GM19043 (cell line): ENCODE measurements at regions not wholly inside any gene's neighbourhood (a gene's known extent, or its start where the extent isn't known, plus 50 kb on each side); places are given as distances from the start of the nearest gene placed in this dataset.

Source experiments
- ATAC-seq: cut with Tn5 transposase; IDR thresholded peaks from one replicate; pipeline ENCODE4 v1.9.1; 2021; ENCODE audit warnings: low read depth; ENCODE audit not compliant: unreplicated experiment

DNA sequence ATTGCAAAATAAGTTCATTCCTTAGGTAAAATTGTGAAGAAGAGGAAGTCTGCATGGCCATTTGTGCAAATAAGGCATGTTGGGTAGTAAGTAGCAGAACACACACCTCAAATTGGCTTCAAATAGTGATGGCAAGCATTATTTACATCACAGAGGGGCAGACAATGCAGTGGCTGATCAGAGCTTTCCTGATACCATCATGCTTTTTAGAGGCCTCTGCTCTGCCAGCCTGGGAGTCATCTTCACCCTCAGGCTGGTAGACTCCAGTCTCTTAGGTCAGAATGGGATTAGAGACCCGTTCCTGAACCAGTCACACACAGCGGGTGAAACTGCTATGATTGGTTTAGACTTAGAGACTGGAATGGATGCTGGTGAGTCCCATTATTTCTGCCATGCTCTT lies 396.0 kb upstream of the MCTP2 start:
- ATAC-seq: no peak

DNA sequence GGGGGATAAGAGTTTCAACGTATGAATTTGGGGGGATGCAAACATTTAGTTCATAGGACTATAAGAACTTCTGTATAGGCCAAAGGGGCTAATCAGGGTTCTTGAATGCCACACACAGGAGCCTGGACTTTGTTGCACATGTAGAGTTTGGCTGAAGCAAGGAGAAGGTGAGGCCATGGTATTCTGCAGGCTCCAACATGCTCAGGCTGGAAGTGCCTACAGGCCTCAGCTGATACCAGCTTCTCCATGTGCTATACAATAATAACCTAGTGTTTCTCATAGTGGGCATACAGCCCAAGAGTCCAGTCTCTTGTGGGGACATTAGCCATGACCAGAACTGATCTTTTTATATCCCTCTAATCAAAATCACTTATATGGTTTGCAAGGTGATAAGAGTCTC lies 399.7 kb upstream of the MCTP2 start:
- ATAC-seq: no peak

DNA sequence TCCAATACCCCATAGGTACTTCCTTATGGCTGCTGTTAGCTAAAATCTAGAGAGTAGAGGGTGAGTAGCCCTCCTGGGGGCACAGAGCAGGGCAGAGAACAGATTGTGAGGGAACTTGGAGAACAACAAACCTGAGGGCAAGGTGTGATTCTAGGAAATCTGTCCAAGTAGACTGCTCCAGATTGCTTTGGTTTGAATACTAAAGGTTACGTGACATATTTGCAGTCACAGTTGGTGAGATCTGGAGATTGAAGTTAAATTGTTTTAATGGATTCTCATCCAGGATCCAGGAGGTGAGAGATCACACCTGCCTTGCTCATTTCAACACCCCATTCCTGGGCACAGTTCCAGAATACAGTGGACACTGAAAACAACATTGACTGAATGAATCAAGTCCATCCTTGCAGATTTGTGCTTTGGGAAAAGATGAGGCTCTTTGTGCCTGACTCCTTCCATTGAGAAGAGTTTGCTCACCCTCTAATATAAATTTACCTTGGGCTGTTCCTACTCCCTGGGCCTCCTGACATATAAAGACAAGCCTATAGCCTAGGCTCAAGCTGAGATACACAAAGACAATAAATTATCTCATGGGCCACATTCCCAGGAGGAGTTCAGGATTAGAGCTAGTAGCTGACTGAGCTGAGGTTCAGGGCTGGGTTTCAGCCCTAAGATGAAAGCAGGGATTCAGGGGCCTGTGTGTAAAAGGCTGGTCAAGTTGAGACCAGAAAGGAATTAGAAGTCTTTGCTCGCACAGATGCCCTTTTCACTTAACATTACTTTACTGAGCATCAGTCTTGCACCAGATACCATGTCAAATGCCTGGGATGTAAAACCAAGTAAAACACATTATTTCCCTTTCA lies 400.9 kb upstream of the MCTP2 start:
- no peak for ATAC-seq

DNA sequence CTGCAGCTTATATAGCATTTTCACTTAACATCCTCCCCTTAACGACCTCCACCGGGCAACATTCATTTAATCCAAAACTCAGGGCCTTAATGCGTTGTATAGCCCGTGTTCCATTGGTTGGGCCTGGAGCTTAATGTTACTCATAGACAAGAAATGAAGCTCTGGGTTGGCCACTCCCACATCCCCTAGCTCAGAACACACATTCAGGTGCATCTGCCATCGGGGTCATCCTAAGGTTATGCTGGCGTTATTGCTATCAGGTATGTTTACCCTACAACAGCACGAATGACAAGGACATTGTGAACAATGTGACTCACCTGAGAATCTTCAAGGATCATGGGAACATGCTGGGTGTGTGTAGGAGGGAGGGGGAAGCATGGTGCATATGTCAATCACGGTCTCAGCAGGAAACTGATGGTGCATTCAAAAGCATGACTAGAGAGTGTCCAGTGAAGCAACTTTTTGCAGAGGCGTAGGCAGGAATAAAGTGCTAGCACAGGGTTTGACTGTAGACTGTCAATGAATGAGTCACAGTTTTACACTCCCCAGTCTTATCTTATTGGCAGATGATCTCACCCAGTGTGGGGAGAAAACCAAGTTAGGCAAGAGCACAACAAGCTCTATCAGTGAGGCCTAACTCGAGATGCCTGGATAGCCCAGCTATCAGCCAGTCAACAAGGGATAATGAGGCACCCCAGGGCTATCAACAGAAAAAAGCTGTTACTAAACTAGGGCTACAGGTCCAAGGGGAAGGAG lies 402.1 kb upstream of the MCTP2 start:
- ATAC-seq: no peak

DNA sequence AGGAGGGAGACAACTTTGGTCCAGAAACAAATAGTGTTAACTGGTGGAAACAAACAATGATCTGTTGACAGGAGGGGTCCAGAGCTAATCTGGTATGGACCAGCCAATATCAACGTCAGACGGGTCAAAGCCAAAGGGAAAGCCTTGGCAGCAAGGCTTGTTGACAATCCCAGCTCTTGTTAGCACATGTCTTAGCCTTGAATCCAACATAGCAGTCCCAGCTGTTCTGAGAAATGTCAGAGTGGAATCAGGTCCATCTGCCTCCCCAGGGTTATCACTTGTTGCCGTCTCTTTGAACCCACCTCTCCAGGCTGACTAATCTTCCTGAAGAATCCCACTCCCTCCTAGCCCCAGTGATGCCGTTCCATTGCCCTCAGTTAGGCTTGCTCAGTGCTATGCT lies 404.6 kb upstream of the MCTP2 start:
- no peak for ATAC-seq

DNA sequence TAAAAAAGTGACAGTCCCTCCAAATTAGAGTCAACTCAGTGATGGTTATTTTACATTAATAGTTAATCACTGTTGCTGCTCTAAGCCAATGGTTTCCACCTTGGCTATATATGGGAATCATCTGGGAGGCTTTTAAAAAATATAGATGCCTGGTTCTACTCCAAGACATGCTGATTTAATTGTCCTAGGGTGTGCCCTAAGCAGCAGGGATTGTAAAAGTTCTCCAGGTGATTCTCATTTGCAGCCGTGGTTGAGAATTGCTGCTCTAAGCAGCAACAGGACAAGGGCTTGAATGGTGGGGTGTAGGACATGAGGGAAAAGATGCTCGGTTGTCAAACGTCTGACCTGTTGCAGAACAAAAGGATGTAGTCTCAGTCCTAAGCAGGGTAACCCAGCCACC lies 405.1 kb upstream of the MCTP2 start:
- ATAC-seq: no peak

DNA sequence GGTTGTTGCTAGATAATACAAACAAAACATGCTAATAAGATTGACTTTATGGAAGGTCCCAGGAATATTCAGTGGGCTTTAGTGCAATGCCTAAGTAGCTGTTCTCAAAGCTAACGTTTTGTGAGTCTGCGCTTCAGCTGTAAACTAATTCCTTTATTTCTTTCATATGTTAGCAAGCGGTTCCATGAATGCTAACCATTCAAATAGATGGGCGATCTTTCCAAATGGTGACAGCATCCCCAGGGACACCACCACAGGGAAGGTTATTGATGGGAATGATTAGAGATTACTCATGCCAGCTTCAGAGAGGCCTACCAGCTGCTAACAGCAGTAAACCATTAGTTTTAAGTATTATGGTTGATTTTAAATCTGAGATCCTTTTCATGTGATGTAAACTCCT lies 405.7 kb upstream of the MCTP2 start:
- ATAC-seq: no peak

DNA sequence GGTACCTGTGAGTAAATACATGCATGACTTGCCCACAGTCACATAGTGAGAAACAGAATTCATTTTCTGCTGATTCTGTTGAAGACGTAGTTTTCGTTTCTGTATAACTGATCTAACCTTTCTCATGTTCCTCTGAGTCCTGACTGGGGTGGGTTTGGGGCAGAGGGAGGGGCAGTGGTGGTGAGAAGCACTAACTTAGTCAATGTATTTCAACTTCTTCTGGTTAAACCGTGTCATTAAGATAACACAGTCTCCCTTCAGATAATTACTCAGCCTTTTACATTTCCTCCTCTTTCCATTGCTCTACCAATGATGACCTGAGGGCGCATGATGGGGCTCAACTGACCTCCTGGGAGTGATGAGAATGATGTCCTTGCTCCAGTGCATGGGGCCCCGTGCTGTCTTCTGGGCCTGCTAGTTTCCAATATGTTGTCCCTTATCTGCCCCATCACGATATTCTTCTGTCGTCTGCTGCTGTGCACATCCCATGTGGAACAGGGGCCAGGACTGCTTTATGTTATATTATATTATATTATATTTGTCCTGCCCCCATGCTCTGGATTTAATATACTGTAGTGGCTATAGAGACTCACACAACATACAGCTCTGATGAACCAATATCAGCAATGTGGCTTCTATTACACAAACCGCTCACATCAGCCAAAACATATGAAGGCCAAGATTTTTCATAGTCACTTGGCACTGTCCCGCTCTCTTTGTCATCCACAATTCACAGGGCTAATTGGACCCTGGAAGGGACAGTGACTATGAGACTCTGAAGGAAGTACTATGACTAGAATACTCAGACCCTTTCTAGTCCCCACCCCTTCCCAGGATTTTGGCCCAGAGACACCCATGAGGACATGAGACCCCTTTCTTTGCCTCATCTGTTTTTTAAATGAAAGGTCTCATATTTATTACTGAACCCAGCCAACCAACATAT lies 407.1 kb upstream of the MCTP2 start:
- no peak for ATAC-seq

DNA sequence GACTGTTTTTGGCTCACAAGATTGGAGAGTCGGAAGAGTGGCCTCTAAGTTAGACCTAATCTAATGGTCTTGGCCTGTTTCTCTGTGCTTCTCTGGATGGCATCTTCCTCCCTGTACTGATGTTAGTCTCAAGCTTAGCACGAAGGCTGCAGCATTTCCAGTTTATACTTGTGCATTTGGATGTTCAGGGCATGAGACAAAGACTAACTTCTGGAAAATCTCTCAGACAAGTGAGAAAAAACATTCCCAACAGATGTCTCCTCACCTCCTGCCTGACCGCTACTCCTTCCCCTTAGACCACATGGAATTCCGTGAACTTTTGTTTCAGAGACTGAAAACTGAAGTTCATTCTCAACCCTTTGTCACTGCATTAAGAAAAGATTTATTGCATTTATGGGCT lies 410.8 kb upstream of the MCTP2 start:
- ATAC-seq: no peak

DNA sequence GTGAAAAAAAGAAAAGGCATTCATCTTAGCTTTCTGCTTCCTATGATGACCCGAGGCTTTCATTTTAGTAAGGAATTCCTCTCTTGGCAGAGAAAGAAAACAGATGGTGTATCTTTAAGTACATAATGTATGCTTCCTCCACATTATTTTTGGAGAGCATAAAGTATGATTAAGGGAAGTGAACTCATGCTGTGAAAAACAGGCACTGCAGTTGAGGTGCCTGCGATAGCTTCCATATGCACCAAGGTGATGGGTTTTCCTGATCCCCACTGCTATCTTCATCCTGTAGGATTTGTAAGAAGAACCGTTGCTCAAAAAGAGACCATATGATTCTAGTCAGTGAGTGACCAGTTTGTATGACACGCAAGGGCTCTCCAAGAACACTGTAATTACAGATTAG lies 411.5 kb upstream of the MCTP2 start:
- no peak for ATAC-seq

DNA sequence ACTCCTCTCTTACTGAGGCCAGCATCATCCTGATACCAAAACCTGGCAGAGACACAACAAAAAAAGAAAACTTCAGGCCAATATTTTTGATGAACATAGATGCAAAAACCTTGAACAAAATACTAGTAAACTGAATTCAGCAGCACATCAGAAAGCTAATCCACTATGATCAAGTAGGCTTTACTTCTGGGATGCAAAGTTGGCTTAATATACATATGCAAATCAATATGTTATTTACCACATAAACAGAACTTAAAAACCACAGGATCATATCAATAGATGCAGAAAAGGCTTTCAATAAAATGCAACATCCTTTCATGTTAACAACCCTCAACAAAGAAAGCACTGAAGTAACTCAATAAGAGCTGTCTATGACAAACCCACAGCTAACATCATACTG lies 414.5 kb upstream of the MCTP2 start:
- ATAC-seq: no peak

DNA sequence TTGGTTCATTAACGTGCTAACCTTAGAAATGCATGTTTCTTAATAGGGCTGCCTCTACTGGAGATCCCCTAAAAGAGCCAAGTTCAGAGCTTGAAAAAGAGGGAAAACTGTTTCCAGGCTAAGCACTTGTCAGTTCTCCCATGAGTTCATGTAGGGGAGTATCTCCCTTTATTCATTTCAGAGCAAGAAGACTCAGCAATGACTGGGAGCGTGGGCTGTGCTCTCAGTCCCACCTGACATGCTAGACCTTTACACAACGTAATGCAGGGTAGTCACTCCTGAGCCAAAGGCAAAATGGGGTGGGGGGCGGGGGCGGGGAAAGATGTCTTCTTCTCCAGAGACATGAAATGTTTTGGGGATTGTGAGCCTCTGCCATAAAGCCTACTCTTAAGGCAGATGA lies 420.1 kb upstream of the MCTP2 start:
- ATAC-seq: no peak

DNA sequence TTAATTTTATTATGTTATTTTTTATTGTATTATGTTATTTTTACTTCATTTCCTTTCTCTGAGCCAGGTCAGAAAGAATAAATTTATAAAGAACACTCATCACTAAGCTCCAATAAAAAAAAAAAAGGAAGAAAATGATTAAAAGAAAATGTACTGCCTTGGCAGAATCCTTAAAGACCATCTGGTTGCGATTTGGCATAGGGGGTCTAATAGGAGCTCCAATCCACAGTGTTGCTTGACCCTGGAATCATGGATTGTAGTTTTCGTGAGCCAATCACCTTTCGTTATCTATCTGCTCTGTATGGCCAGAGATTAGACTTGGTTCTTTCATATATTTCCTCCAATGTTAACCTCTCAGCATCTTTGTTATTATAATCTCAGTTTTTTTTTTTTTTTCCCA lies 421.8 kb upstream of the MCTP2 start:
- no peak for ATAC-seq

DNA sequence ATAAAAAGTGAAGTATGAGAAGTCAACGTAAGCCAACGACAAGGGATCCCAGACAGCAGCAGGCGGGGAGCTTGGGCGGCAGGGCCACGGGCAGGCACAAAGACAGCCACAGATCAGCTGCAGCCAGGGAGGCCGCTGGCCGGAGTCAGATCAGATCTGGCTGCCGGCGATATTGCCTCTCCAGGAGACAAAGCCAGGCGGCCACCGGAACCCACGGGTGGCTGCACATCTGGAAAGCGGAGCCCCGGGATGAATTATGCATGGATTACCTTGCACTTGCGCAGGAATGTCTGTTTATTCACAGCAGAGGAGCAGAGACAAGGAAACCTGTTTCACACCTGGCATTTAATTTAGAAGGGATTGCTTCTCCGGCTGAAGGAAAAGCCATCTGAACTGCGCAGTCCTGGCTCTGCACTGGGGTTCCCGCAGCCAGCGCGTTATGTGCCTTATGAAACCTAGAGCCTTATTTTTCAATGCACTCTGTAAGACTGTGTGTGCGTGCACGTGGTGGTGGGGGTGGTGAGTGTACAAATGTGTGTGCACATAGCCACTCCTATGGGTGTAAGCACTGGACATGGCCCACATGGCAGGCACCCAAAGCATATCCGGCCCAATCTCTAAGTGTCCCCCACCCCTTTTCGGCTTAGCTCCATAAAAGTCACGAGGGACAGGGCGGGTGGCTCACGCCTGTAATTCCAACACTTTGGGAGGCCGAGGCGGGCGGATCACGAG lies 427.8 kb upstream of the MCTP2 start:
- no peak for ATAC-seq

DNA sequence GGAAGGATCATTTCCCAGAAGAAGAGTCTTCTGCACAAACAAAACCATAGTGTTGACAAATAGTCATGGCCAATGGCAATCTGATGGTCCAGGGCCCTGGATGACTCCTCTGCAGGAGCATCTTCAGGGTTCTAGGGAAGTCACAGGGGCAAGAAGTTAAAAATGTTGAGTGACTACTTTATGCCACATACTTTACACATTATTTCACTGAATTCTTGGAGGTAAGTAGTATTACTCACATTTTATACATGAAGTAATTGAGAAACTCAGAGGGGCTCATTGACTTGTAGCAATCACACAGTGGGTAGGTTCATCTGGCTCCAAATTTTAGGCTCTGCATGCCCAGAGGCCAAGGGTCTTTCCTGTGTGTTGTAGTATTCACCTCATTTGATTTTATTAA lies 430.2 kb upstream of the MCTP2 start:
- ATAC-seq: no peak

DNA sequence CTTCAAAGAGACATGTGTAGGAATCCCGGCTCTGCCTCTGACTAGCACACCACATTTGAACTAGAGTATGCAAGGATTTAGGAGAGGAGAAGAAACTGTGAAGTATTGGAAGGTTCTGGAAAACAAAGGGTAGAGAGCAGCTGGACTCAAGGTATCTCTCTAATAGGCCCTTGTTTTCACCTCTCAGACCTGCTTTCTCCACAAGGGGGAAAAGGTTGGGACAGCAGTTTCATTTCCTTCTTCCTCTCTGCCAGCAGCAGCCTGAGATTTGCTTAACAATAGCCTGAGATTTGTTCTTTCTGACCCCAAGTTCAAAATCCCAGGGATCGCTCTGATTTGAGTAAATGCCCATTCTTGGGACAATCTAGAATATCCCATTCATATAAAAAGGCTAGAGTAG lies 430.6 kb upstream of the MCTP2 start:
- no peak for ATAC-seq

DNA sequence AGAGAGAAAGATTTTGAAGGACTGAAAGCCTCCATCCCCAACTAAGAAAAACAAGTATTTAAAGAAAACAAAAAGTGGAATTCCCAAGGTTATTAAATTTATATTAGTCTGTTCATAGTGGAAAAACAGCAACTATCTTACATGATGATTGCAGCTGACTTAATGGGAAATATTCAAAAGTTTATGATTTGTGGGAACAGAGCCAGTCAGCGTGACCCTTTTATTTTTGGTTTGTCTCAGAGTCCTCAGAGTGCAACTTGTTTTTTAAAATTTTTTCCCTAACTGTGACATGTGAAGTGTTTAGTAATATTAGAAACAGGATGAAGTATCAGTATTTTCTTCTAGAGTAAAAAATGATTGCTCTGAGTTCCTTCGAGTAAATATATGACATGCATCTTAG lies 441.9 kb upstream of the MCTP2 start:
- ATAC-seq: no peak

DNA sequence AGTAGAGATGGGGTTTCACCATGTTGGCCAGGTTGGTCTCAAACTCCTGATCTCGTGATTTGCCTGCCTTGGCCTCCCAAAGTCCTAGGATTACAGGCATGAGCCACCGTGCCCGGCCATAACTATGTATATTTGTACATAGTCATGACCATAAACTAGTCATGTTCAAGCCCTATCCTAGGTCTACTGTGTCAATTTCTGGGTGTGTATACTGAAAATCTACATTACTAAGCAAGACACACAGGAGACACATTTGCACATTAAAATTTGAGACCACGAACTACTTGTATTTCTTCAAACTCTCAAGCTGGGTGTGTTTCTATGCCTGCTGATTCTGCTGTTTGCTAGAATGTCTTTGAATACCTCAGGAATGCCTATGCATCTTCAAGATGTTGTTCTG lies 451.3 kb upstream of the MCTP2 start:
- no peak for ATAC-seq

DNA sequence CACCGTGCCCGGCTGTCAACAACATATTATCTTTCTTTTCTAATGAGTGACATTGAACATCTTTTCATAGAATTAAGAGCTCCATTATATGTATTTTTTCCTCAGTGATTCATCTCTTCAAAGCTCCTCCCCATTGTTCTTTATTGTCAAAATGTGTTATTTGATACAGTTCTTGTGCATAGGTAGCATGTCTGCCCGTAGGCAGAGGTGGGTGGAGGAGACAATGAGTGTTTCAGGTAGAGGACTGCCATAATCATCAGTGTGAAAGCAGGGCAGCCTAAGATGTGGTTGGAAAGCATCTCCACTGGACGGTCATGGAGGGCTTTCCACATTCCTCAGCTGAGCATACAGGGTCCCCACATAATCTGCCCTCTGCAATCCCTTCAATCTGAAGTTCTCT lies 452.0 kb upstream of the MCTP2 start:
- no peak for ATAC-seq
